GM12878 (cell line): ENCODE measurements at regions not wholly inside any gene's neighbourhood (a gene's known extent, or its start where the extent isn't known, plus 50 kb on each side); places are given as distances from the start of the nearest gene placed in this dataset.
"Not testable (repeated sequence)": the region's sequence is repeated elsewhere in the genome, so short reads cannot be mapped to it uniquely, and the experiment has no call there.

Experiments
- ATAC-seq: fragments of 200-7000 bp; cut with Tn5 transposase; 3 replicates; pipeline ENCODE4 v1.9.1; 2020; ENCODE audit warnings: mild to moderate bottlenecking, moderate library complexity
- BruUV-seq: library from RNA; stranded (reverse); fragments of 400-500 nt; replicated peaks from 2 replicates; lab custom pipeline; 2021; lab: Mats Ljungman, UMichigan
- CTCF ChIA-PET: fragments of 300-600 bp; sonication (Branson Sonifier 250); formaldehyde crosslinking; extraction: SDS; loops from one replicate; lab custom pipeline; 2021; ENCODE audit warnings: inconsistent platforms; lab: Yijun Ruan, JAX
- POLR2A ChIA-PET: fragments of 350-600 bp; formaldehyde crosslinking; extraction: SDS; loops from one replicate; lab custom pipeline; 2021; ENCODE audit warnings: inconsistent platforms; lab: Charles Lee
- RAD21 ChIA-PET: fragments of 300-600 bp; sonication (Branson Sonifier 250); formaldehyde crosslinking; loops from one replicate; lab custom pipeline; 2023; ENCODE audit warnings: antibody characterized with exemption; ENCODE audit not compliant: unreplicated experiment; lab: Charles Lee
- SMC1A ChIA-PET: fragments of 300-600 bp; sonication (Branson Sonifier 250); formaldehyde crosslinking; loops from one replicate; lab custom pipeline; 2023; ENCODE audit not compliant: unreplicated experiment, uncharacterized antibody; lab: Charles Lee
- DNase-seq: peaks from one replicate; pipeline ENCODE4 v3.0.0-alpha.2; 2011; ENCODE audit warnings: low read depth, low spot score
- FAIRE-seq: peaks from 3 replicates; lab custom pipeline; 2011; peaks lifted over from hg19 to GRCh38; lab: Jason Lieb, UNC
- H2AFZ ChIP-seq: 2 replicates; pipeline ENCODE4 v1.6.0; 2011; ENCODE audit warnings: low read depth, low read length, control low read depth; ENCODE audit not compliant: control insufficient read depth
- H3K27ac ChIP-seq: 2 replicates; pipeline ENCODE4 v1.5.1; 2011; ENCODE audit warnings: control low read depth; ENCODE audit not compliant: control insufficient read depth, insufficient read depth
- H3K27me3 ChIP-seq, 2 experiments: replicated peaks in 1 of 2; 2 replicates each; pipeline versions ENCODE4 v1.6.0 to v1.6.1; 2011; ENCODE audit warnings: low read length in 1 of 2; ENCODE audit not compliant: control insufficient read depth in 2 of 2, insufficient read depth in 2 of 2
- H3K36me3 ChIP-seq, 2 experiments: 2 replicates each; pipeline ENCODE4 v1.5.1; 2011; ENCODE audit warnings: low read length in 1 of 2; ENCODE audit not compliant: control insufficient read depth in 2 of 2, insufficient read depth in 2 of 2
- H3K4me1 ChIP-seq: 2 replicates; pipeline ENCODE4 v1.6.1; 2011; ENCODE audit warnings: mild to moderate bottlenecking, low read length, moderate library complexity, mixed read lengths; ENCODE audit not compliant: control insufficient read depth, insufficient read depth
- H3K4me2 ChIP-seq: 2 replicates; pipeline ENCODE4 v1.6.0; 2011; ENCODE audit warnings: control low read depth; ENCODE audit not compliant: control insufficient read depth, insufficient read depth
- H3K4me3 ChIP-seq: fragments of 200-600 bp; sonication (generic); 2 replicates; pipeline ENCODE4 v1.5.1; 2016
- H3K79me2 ChIP-seq: 2 replicates; pipeline ENCODE4 v1.6.0; 2011; ENCODE audit warnings: low read length; ENCODE audit not compliant: control insufficient read depth, insufficient read depth
- H3K9ac ChIP-seq: 2 replicates; pipeline ENCODE4 v1.8.0; 2011; ENCODE audit warnings: low read length, control low read depth, mixed read lengths; ENCODE audit not compliant: control insufficient read depth, insufficient read depth
- H3K9me3 ChIP-seq: replicated peaks from 3 replicates; pipeline ENCODE4 v1.5.1; 2011; ENCODE audit warnings: mild to moderate bottlenecking, low read length; ENCODE audit not compliant: control insufficient read depth, insufficient read depth
- H4K20me1 ChIP-seq: 2 replicates; pipeline ENCODE4 v1.6.0; 2011; ENCODE audit not compliant: control insufficient read depth, insufficient read depth
- BACH1 ChIP-seq: fragments of 450-650 bp; IDR thresholded peaks from 2 replicates; pipeline ENCODE4 v1.6.1; 2017; ENCODE audit warnings: mild to moderate bottlenecking, borderline replicate concordance
- FOS ChIP-seq: IDR thresholded peaks from 3 replicates; pipeline ENCODE4 v1.6.1; 2011; ENCODE audit warnings: borderline replicate concordance; ENCODE audit not compliant: insufficient read length; ENCODE audit errors: extremely low read depth
- HSF1 ChIP-seq: fragments of 150-350 bp; IDR thresholded peaks from 2 replicates; pipeline ENCODE4 v1.6.1; 2014; ENCODE audit warnings: mild to moderate bottlenecking, low read depth, low read length
- JUNB ChIP-seq: IDR thresholded peaks from 2 replicates; pipeline ENCODE4 v1.6.1; 2016; ENCODE audit warnings: antibody characterized with exemption, mild to moderate bottlenecking
- MTA3 ChIP-seq: IDR thresholded peaks from 2 replicates; pipeline ENCODE4 v1.6.1; 2012; ENCODE audit warnings: low read length, inconsistent platforms, borderline replicate concordance
- NR2C2 ChIP-seq: IDR thresholded peaks from 2 replicates; pipeline ENCODE4 v1.6.1; 2011; ENCODE audit warnings: borderline replicate concordance, low read depth; ENCODE audit not compliant: control insufficient read depth, insufficient read length
- POU2F2 ChIP-seq: IDR thresholded peaks from 3 replicates; pipeline ENCODE4 v1.6.1; 2011; ENCODE audit warnings: low read depth, mild to moderate bottlenecking, low read length, borderline replicate concordance
- ZNF622 ChIP-seq: fragments of 450-650 bp; IDR thresholded peaks from 2 replicates; pipeline ENCODE4 v1.6.1; 2017; ENCODE audit warnings: mild to moderate bottlenecking, inconsistent platforms
- WGBS: methylation state at CpG from one replicate; pipeline ENCODE4 v1.1.6; 2016; ENCODE audit warnings: low lambda C conversion rate; ENCODE audit not compliant: insufficient replicate concordance, insufficient coverage; ENCODE audit errors: missing lambda C conversion rate; 5-methylcytosine and 5-hydroxymethylcytosine counted together
- in situ Hi-C: fragments of 300-500 bp; cut with MboI; formaldehyde crosslinking; loops from 9 replicates; pipeline ENCODE4 v1.14.3; 2018; ENCODE audit warnings: mixed read lengths
- intact Hi-C: fragments of 100-400 bp; cut with micrococcal nuclease; formaldehyde crosslinking; loops from one replicate; pipeline ENCODE4 v1.14.2; 2022; ENCODE audit not compliant: unreplicated experiment

GRCh38 chrX:99248180-99248579 is 1161.9 kb downstream of the PCDH19 start:
- Histone ChIP-seq H3K9me3 (no peaks in the 10 kb centered on the region), H3K4me1 (no peaks in the 10 kb centered on the region), H3K27me3 (no peaks in the 10 kb centered on the region), H3K4me3 (no peak overlapping the region), H3K9ac (no peak overlapping the region), H3K79me2 (no peaks in the 10 kb centered on the region), H3K4me2 (no peak overlapping the region), H2AFZ (no peak overlapping the region), H3K27ac (no peak overlapping the region), H3K36me3 (no peaks in the 10 kb centered on the region), H4K20me1 (no peaks in the 10 kb centered on the region)
- no TSS peak for BruUV-seq
- ChIA-PET SMC1A (no interaction called here), CTCF (no interaction called here), RAD21 (no interaction called here), POLR2A (no interaction called here)
- ATAC-seq (no peak), FAIRE-seq (no peak), DNase-seq (no peak)
- in situ Hi-C loops: no loop called here
- intact Hi-C loops: no loop called here
- TF ChIP-seq NR2C2: no peak
- TF ChIP-seq ZNF622: no peak

GRCh38 chrX:99242001-99242400 is 1168.1 kb downstream of the PCDH19 start:
- no peak for DNase-seq
- no peak for FAIRE-seq
- Histone ChIP-seq H3K27ac (no peak overlapping the region), H3K27me3 (no peaks in the 10 kb centered on the region), H3K36me3 (no peaks in the 10 kb centered on the region), H3K4me2 (no peak overlapping the region), H3K9me3 (no peaks in the 10 kb centered on the region), H4K20me1 (no peaks in the 10 kb centered on the region), H3K4me3 (no peak overlapping the region), H2AFZ (no peak overlapping the region), H3K4me1 (no peaks in the 10 kb centered on the region), H3K9ac (no peak overlapping the region), H3K79me2 (no peaks in the 10 kb centered on the region)
- in situ Hi-C loops (no loop called here), intact Hi-C loops (no loop called here)
- ChIA-PET POLR2A (no interaction called here), CTCF (no interaction called here), RAD21 (no interaction called here), SMC1A (no interaction called here)
- no peak for ATAC-seq
- TF ChIP-seq JUNB: no peak
- TF ChIP-seq HSF1: no peak
- no peak for TF ChIP-seq BACH1
- TF ChIP-seq MTA3: no peak
- TF ChIP-seq POU2F2: no peak
- TF ChIP-seq FOS: no peak
- no TSS peak for BruUV-seq
- WGBS: 40% methylated on average over 4 of the region's 4 CpGs

GRCh38 chrX:99234384-99234783 is 1175.7 kb downstream of the PCDH19 start:
- FAIRE-seq, H2AFZ ChIP-seq, in situ Hi-C loops, BruUV-seq, H3K27ac ChIP-seq, H3K79me2 ChIP-seq, H3K27me3 ChIP-seq, RAD21 ChIA-PET, POLR2A ChIA-PET, H3K36me3 ChIP-seq, H3K9ac ChIP-seq, H4K20me1 ChIP-seq, H3K9me3 ChIP-seq, SMC1A ChIA-PET, ATAC-seq, intact Hi-C loops, H3K4me3 ChIP-seq, H3K4me1 ChIP-seq, H3K4me2 ChIP-seq, DNase-seq: not testable (repeated sequence)
- 30% methylated on average over 6 of the region's 6 CpGs for WGBS
- CTCF ChIA-PET: interaction anchor here (0.6 kb wide), 1 partner anchor 113 kb away, joined by 3 read pairs; no protein-coding TSS in a partner anchor
